ENCODE measurements at regions not wholly inside any gene's neighbourhood (a gene's known extent, or its start where the extent isn't known, plus 50 kb on each side); places are given as distances from the start of the nearest gene placed in this dataset.

DNA sequence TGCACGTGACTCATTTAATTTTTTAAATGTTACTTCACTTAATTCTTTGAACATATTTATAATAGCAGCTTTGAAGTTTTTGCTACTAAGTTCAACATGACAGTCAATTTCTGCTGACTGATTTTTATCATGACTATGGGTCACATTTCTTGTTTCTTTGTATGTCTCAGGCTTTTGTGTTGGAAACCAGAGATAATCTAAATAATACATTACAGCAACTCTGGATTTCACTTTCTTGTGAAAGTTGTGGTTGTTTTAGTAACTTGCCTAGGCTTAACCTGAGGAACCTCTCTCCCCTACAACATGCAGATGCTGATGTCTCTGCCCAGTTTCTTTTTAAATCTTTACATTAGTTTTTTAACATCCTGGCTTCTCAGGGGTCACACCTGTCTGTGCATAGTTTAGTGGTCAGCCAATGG lies 180.8 kb downstream of the CCDC71L start:
- H3K4me1 ChIP-seq (ENCODE audit: control insufficient read depth in 1 of 2, extremely low read depth in 1 of 2, insufficient read depth in 2 of 2, low read length in 2 of 2), result no peaks in the 10 kb centered on the region
- Mint-ChIP-seq H3K4me1 (no peaks in the 10 kb centered on the region), H3K27me3 (peaks cover 12 to 15% of the 10 kb centered on the region in 2 donors), H3K36me3 (no peaks in the 10 kb centered on the region), H3K9me3 (no peaks in the 10 kb centered on the region), H3K4me3 (no peak overlapping the region), H3K27ac (no peak overlapping the region)
- ChIA-PET CTCF (interaction anchor here in 1 of 2 donors (0.6 kb wide), 1 partner anchor 560 kb away, joined by 4 read pairs; no protein-coding TSS in a partner anchor), POLR2A (no interaction called here)
- DNase-seq, result no peak
- no peaks in the 10 kb centered on the region for H3K9me3 ChIP-seq
- no peak overlapping the region for H3K27ac ChIP-seq (ENCODE audit: low read length)
- no peak for ATAC-seq (replicated peaks in 1 of 4)
- H3K4me3 ChIP-seq (ENCODE audit: control insufficient read depth in 1 of 2, extremely low read depth in 1 of 2, low read length in 1 of 2), result no peak overlapping the region
- WGBS (ENCODE audit: insufficient coverage), result no CpG with 5 or more reads among the region's 1 CpG
- no peaks in the 10 kb centered on the region for H3K27me3 ChIP-seq (replicated peaks in 1 of 2; ENCODE audit: control insufficient read depth in 2 of 2, extremely low read depth in 1 of 2, insufficient read depth in 2 of 2, low read length in 1 of 2)
- H3K36me3 ChIP-seq (ENCODE audit: control insufficient read depth in 2 of 2, extremely low read depth in 1 of 2, insufficient read depth in 1 of 2, low read length in 1 of 2), result no peaks in the 10 kb centered on the region

DNA sequence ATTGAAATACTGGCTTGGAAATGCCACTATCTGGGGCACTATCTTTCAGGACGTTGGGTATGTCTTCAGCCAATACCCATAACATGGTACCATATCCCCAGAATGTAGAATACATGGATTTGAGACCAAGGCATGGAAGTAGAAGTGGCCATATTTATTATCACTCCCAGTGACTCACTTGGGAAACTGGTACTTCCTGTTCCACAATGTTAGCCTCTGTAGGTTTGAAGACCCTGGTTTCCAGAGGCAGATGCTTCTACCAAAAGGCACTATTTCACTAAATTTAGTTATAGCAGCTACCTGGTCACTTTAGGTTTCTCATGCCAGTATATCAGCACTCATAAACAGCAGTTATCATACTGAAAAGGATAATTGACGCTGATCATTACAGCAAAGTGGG lies 184.2 kb downstream of the CCDC71L start:
- Mint-ChIP-seq H3K36me3 (no peaks in the 10 kb centered on the region), H3K4me3 (no peak overlapping the region), H3K4me1 (no peaks in the 10 kb centered on the region), H3K27me3 (peaks cover 4 to 6% of the 10 kb centered on the region in 2 donors), H3K9me3 (no peaks in the 10 kb centered on the region), H3K27ac (no peak overlapping the region)
- H3K27me3 ChIP-seq (replicated peaks in 1 of 2; ENCODE audit: control insufficient read depth in 2 of 2, extremely low read depth in 1 of 2, insufficient read depth in 2 of 2, low read length in 1 of 2), result no peaks in the 10 kb centered on the region
- no CpG with 5 or more reads among the region's 2 CpGs for WGBS (ENCODE audit: insufficient coverage)
- H3K9me3 ChIP-seq, result no peaks in the 10 kb centered on the region
- POLR2A ChIA-PET, result no interaction called here
- H3K4me1 ChIP-seq (ENCODE audit: control insufficient read depth in 1 of 2, extremely low read depth in 1 of 2, insufficient read depth in 2 of 2, low read length in 2 of 2), result no peaks in the 10 kb centered on the region
- H3K36me3 ChIP-seq (ENCODE audit: control insufficient read depth in 2 of 2, extremely low read depth in 1 of 2, insufficient read depth in 1 of 2, low read length in 1 of 2), result no peaks in the 10 kb centered on the region
- no peak overlapping the region for H3K27ac ChIP-seq (ENCODE audit: low read length)
- DNase-seq (no peak), ATAC-seq (replicated peaks in 1 of 4) (no peak)
- H3K4me3 ChIP-seq (ENCODE audit: control insufficient read depth in 1 of 2, extremely low read depth in 1 of 2, low read length in 1 of 2), result no peak overlapping the region
- CTCF ChIA-PET, result interaction anchor here in 1 of 2 donors (0.7 kb wide), 1 partner anchor 960 kb away, joined by 4 read pairs; no protein-coding TSS in a partner anchor

GRCh38 chr7:106472741-106473140 lies 188.0 kb upstream of the NAMPT start:
- POLR2A ChIA-PET, result no interaction called here
- Mint-ChIP-seq H3K27ac (no peak overlapping the region), H3K9me3 (no peaks in the 10 kb centered on the region), H3K4me1 (no peaks in the 10 kb centered on the region), H3K36me3 (no peaks in the 10 kb centered on the region), H3K4me3 (no peak overlapping the region), H3K27me3 (peaks cover 15 to 17% of the 10 kb centered on the region in 2 donors)
- no peak overlapping the region for H3K4me3 ChIP-seq (ENCODE audit: control insufficient read depth in 1 of 2, extremely low read depth in 1 of 2, low read length in 1 of 2)
- no peaks in the 10 kb centered on the region for H3K27me3 ChIP-seq (replicated peaks in 1 of 2; ENCODE audit: control insufficient read depth in 2 of 2, extremely low read depth in 1 of 2, insufficient read depth in 2 of 2, low read length in 1 of 2)
- DNase-seq, result no peak
- no CpG with 5 or more reads among the region's 3 CpGs for WGBS (ENCODE audit: insufficient coverage)
- no peaks in the 10 kb centered on the region for H3K9me3 ChIP-seq
- ATAC-seq (replicated peaks in 1 of 4), result no peak
- no peaks in the 10 kb centered on the region for H3K36me3 ChIP-seq (ENCODE audit: control insufficient read depth in 2 of 2, extremely low read depth in 1 of 2, insufficient read depth in 1 of 2, low read length in 1 of 2)
- H3K4me1 ChIP-seq (ENCODE audit: control insufficient read depth in 1 of 2, extremely low read depth in 1 of 2, insufficient read depth in 2 of 2, low read length in 2 of 2), result no peaks in the 10 kb centered on the region
- H3K27ac ChIP-seq (ENCODE audit: low read length), result no peak overlapping the region
- CTCF ChIA-PET, result no interaction called here

DNA sequence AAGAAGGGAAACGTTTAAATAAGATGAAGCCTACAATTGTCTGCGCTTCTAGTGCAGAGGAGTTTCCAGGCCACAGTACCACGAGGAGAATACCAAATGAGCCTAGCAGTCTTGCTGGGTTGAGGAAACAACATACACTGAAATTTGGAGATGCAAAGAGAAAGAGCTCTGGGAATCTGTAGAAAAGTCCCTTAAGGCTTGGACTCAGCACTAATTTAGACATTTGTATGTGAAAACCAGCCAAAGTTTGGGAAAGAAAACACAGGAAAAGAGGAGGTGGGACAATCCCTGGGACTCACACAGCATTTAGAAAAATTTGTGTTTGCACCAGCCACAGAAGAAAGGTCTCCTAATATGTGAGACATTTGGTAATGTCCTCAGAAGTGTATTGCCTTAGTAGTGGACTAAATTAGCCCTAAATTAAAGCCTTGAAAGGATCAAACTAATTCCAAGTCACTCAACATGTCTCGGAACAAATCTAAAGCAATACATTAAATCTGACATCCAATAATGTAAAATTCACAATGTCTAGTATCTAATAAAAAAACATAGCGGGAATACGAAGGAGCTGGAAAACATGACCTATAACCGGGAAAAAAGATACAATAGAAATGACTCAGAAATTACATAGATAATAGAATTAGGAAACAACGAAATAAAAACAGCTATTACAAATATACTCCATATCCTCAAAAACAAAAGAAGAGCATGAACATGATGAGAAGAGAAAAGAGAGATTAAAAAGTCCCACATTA lies 187.1 kb upstream of the NAMPT start:
- no peaks in the 10 kb centered on the region for H3K36me3 ChIP-seq (ENCODE audit: control insufficient read depth in 2 of 2, extremely low read depth in 1 of 2, insufficient read depth in 1 of 2, low read length in 1 of 2)
- DNase-seq (no peak), ATAC-seq (replicated peaks in 1 of 4) (no peak)
- CTCF ChIA-PET, result no interaction called here
- POLR2A ChIA-PET, result no interaction called here
- H3K36me3 Mint-ChIP-seq, result no peaks in the 10 kb centered on the region
- H3K27ac Mint-ChIP-seq, result no peak overlapping the region
- 33% methylated on average over 3 of the region's 8 CpGs for WGBS (ENCODE audit: insufficient coverage)
- H3K9me3 Mint-ChIP-seq, result no peaks in the 10 kb centered on the region
- H3K27me3 ChIP-seq (replicated peaks in 1 of 2; ENCODE audit: control insufficient read depth in 2 of 2, extremely low read depth in 1 of 2, insufficient read depth in 2 of 2, low read length in 1 of 2), result no peaks in the 10 kb centered on the region
- no peak overlapping the region for H3K4me3 Mint-ChIP-seq
- H3K4me1 Mint-ChIP-seq, result no peaks in the 10 kb centered on the region
- H3K27ac ChIP-seq (ENCODE audit: low read length), result no peak overlapping the region
- peaks cover 15 to 17% of the 10 kb centered on the region in 2 donors for H3K27me3 Mint-ChIP-seq
- no peak overlapping the region for H3K4me3 ChIP-seq (ENCODE audit: control insufficient read depth in 1 of 2, extremely low read depth in 1 of 2, low read length in 1 of 2)
- no peaks in the 10 kb centered on the region for H3K4me1 ChIP-seq (ENCODE audit: control insufficient read depth in 1 of 2, extremely low read depth in 1 of 2, insufficient read depth in 2 of 2, low read length in 2 of 2)
- H3K9me3 ChIP-seq, result no peaks in the 10 kb centered on the region

- Histone ChIP-seq H3K4me1 (ENCODE audit: control insufficient read depth in 1 of 2, extremely low read depth in 1 of 2, insufficient read depth in 2 of 2, low read length in 2 of 2) (no peaks in the 10 kb centered on the region), H3K27ac (ENCODE audit: low read length) (no peak overlapping the region), H3K36me3 (ENCODE audit: control insufficient read depth in 2 of 2, extremely low read depth in 1 of 2, insufficient read depth in 1 of 2, low read length in 1 of 2) (no peaks in the 10 kb centered on the region), H3K4me3 (ENCODE audit: control insufficient read depth in 1 of 2, extremely low read depth in 1 of 2, low read length in 1 of 2) (no peak overlapping the region), H3K27me3 (replicated peaks in 1 of 2; ENCODE audit: control insufficient read depth in 2 of 2, extremely low read depth in 1 of 2, insufficient read depth in 2 of 2, low read length in 1 of 2) (no peaks in the 10 kb centered on the region), H3K9me3 (no peaks in the 10 kb centered on the region)
- Mint-ChIP-seq H3K4me3 (no peak overlapping the region), H3K27me3 (peaks cover 15 to 17% of the 10 kb centered on the region in 2 donors), H3K27ac (no peak overlapping the region), H3K36me3 (no peaks in the 10 kb centered on the region), H3K4me1 (no peaks in the 10 kb centered on the region), H3K9me3 (no peaks in the 10 kb centered on the region)
- WGBS (ENCODE audit: insufficient coverage), result no CpG with 5 or more reads among the region's 2 CpGs
- ChIA-PET CTCF (no interaction called here), POLR2A (no interaction called here)
- ATAC-seq (replicated peaks in 1 of 4) (no peak), DNase-seq (no peak)
Observed at GRCh38 chr7:106471021-106471420, 186.2 kb upstream of the NAMPT start.

DNA sequence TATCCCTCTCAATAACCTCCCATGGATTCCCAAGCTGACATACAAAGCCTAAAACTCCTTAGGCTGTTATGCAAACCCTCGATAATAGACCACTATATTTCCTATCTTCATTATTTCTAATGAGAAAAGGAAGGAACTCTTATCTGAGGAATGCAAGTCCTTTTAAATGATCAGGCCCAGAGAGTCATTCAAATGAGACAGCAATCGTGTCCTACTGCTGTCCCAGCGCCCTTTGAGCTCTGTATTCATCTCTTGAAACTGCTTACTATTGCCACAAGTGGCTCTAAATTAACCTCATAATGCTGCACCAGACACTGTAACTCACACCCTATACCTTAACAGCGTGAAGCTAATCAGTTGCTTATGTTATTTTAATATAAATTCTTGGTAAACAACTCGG lies 182.1 kb upstream of the NAMPT start:
- H3K4me3 ChIP-seq (ENCODE audit: control insufficient read depth in 1 of 2, extremely low read depth in 1 of 2, low read length in 1 of 2), result no peak overlapping the region
- no peak overlapping the region for H3K4me3 Mint-ChIP-seq
- POLR2A ChIA-PET, result no interaction called here
- no peak overlapping the region for H3K27ac ChIP-seq (ENCODE audit: low read length)
- peaks cover 15% of the 10 kb centered on the region in 2 donors for H3K27me3 Mint-ChIP-seq
- H3K4me1 Mint-ChIP-seq, result peaks cover 0 to 2% (median under 1%) of the 10 kb centered on the region in 3 donors
- no peaks in the 10 kb centered on the region for H3K4me1 ChIP-seq (ENCODE audit: control insufficient read depth in 1 of 2, extremely low read depth in 1 of 2, insufficient read depth in 2 of 2, low read length in 2 of 2)
- 74% methylated on average over 3 of the region's 5 CpGs for WGBS (ENCODE audit: insufficient coverage)
- no peak for DNase-seq
- H3K36me3 ChIP-seq (ENCODE audit: control insufficient read depth in 2 of 2, extremely low read depth in 1 of 2, insufficient read depth in 1 of 2, low read length in 1 of 2), result no peaks in the 10 kb centered on the region
- no peaks in the 10 kb centered on the region for H3K9me3 Mint-ChIP-seq
- CTCF ChIA-PET, result interaction anchor here (1.3 to 1.4 kb wide), 3 partner anchors 290 to 294 kb away, joined by 3 to 4 read pairs (median 3); no protein-coding TSS in a partner anchor
- no peak overlapping the region for H3K27ac Mint-ChIP-seq
- H3K9me3 ChIP-seq, result no peaks in the 10 kb centered on the region
- H3K36me3 Mint-ChIP-seq, result no peaks in the 10 kb centered on the region
- no peaks in the 10 kb centered on the region for H3K27me3 ChIP-seq (replicated peaks in 1 of 2; ENCODE audit: control insufficient read depth in 2 of 2, extremely low read depth in 1 of 2, insufficient read depth in 2 of 2, low read length in 1 of 2)
- ATAC-seq (replicated peaks in 1 of 4), result no peak

All from T-cell (primary cell).